ENCODE measurements at regions not wholly inside any gene's neighbourhood (a gene's known extent, or its start where the extent isn't known, plus 50 kb on each side); places are given as distances from the start of the nearest gene placed in this dataset.

GRCh38 chr18:28494151-28494550 is 317.2 kb upstream of the CDH2 start:
- no peaks in the 10 kb centered on the region for H3K36me3 ChIP-seq (ENCODE audit: insufficient read depth)
- 41% methylated on average over 1 of the region's 1 CpG for WGBS
- no peak overlapping the region for H3K4me3 ChIP-seq (ENCODE audit: low read depth, low read length)

GRCh38 chr18:28485918-28486317 is 309.0 kb upstream of the CDH2 start:
- WGBS: 8% methylated on average over 2 of the region's 2 CpGs
- no peak for DNase-seq (ENCODE audit: extremely low spot score)
- Histone ChIP-seq H3K36me3 (ENCODE audit: insufficient read depth) (no peaks in the 10 kb centered on the region), H3K4me3 (ENCODE audit: low read depth, low read length) (no peak overlapping the region), H3K27ac (ENCODE audit: low read depth) (no peak overlapping the region), H3K4me1 (ENCODE audit: insufficient read depth) (no peaks in the 10 kb centered on the region)

More at GRCh38 chr18:28494151-28494550, 317.2 kb upstream of the CDH2 start:
- Histone ChIP-seq H3K27ac (ENCODE audit: low read depth) (no peak overlapping the region), H3K4me1 (ENCODE audit: insufficient read depth) (no peaks in the 10 kb centered on the region)
- no peak for DNase-seq (ENCODE audit: extremely low spot score)

- DNase-seq (ENCODE audit: extremely low spot score): no peak
- H3K4me3 ChIP-seq (ENCODE audit: low read depth, low read length): no peak overlapping the region
- no peak overlapping the region for H3K27ac ChIP-seq (ENCODE audit: low read depth)
- no peaks in the 10 kb centered on the region for H3K4me1 ChIP-seq (ENCODE audit: insufficient read depth)
- H3K36me3 ChIP-seq (ENCODE audit: insufficient read depth): no peaks in the 10 kb centered on the region
Observed at GRCh38 chr18:28485210-28485801, 308.4 kb upstream of the CDH2 start.

GRCh38 chr18:28478531-28478930 is 301.6 kb upstream of the CDH2 start:
- no peak for DNase-seq (ENCODE audit: extremely low spot score)
- 31% methylated on average over 1 of the region's 1 CpG for WGBS
- Histone ChIP-seq H3K4me3 (ENCODE audit: low read depth, low read length) (no peak overlapping the region), H3K4me1 (ENCODE audit: insufficient read depth) (no peaks in the 10 kb centered on the region), H3K36me3 (ENCODE audit: insufficient read depth) (no peaks in the 10 kb centered on the region), H3K27ac (ENCODE audit: low read depth) (no peak overlapping the region)

- no peaks in the 10 kb centered on the region for H3K4me1 ChIP-seq (ENCODE audit: insufficient read depth)
- no peak for DNase-seq (ENCODE audit: extremely low spot score)
- no peak overlapping the region for H3K4me3 ChIP-seq (ENCODE audit: low read depth, low read length)
- H3K36me3 ChIP-seq (ENCODE audit: insufficient read depth): no peaks in the 10 kb centered on the region
- H3K27ac ChIP-seq (ENCODE audit: low read depth): no peak overlapping the region
- WGBS: 91% methylated on average over 2 of the region's 2 CpGs
Observed at GRCh38 chr18:28476302-28476701, 299.4 kb upstream of the CDH2 start.

GRCh38 chr18:28469946-28470345 is 293.0 kb upstream of the CDH2 start:
- 60% methylated on average over 2 of the region's 2 CpGs for WGBS
- Histone ChIP-seq H3K4me3 (ENCODE audit: low read depth, low read length) (no peak overlapping the region), H3K4me1 (ENCODE audit: insufficient read depth) (no peaks in the 10 kb centered on the region), H3K27ac (ENCODE audit: low read depth) (no peak overlapping the region), H3K36me3 (ENCODE audit: insufficient read depth) (no peaks in the 10 kb centered on the region)
- no peak for DNase-seq (ENCODE audit: extremely low spot score)

GRCh38 chr18:28468901-28469300 is 292.0 kb upstream of the CDH2 start:
- WGBS: 26% methylated on average over 1 of the region's 1 CpG
- no peaks in the 10 kb centered on the region for H3K4me1 ChIP-seq (ENCODE audit: insufficient read depth)
- H3K4me3 ChIP-seq (ENCODE audit: low read depth, low read length): no peak overlapping the region

GRCh38 chr18:28466204-28466603 is 289.3 kb upstream of the CDH2 start:
- Histone ChIP-seq H3K36me3 (ENCODE audit: insufficient read depth) (no peaks in the 10 kb centered on the region), H3K27ac (ENCODE audit: low read depth) (no peak overlapping the region), H3K4me1 (ENCODE audit: insufficient read depth) (no peaks in the 10 kb centered on the region), H3K4me3 (ENCODE audit: low read depth, low read length) (no peak overlapping the region)
- no peak for DNase-seq (ENCODE audit: extremely low spot score)
- WGBS: 91% methylated on average over 2 of the region's 2 CpGs

More at GRCh38 chr18:28468901-28469300, 292.0 kb upstream of the CDH2 start:
- H3K36me3 ChIP-seq (ENCODE audit: insufficient read depth): no peaks in the 10 kb centered on the region
- DNase-seq (ENCODE audit: extremely low spot score): no peak
- no peak overlapping the region for H3K27ac ChIP-seq (ENCODE audit: low read depth)

- 93% methylated on average over 2 of the region's 2 CpGs for WGBS
- Histone ChIP-seq H3K27ac (ENCODE audit: low read depth) (no peak overlapping the region), H3K4me1 (ENCODE audit: insufficient read depth) (no peaks in the 10 kb centered on the region)
Observed at GRCh38 chr18:28459587-28459986, 282.7 kb upstream of the CDH2 start.

GRCh38 chr18:28458751-28459150 is 281.8 kb upstream of the CDH2 start:
- no peak for DNase-seq (ENCODE audit: extremely low spot score)
- Histone ChIP-seq H3K4me1 (ENCODE audit: insufficient read depth) (no peaks in the 10 kb centered on the region), H3K4me3 (ENCODE audit: low read depth, low read length) (no peak overlapping the region)

More at GRCh38 chr18:28459587-28459986, 282.7 kb upstream of the CDH2 start:
- Histone ChIP-seq H3K36me3 (ENCODE audit: insufficient read depth) (no peaks in the 10 kb centered on the region), H3K4me3 (ENCODE audit: low read depth, low read length) (no peak overlapping the region)
- DNase-seq (ENCODE audit: extremely low spot score): no peak

GRCh38 chr18:28457784-28458183 is 280.9 kb upstream of the CDH2 start:
- H3K36me3 ChIP-seq (ENCODE audit: insufficient read depth): no peaks in the 10 kb centered on the region
- no peak overlapping the region for H3K4me3 ChIP-seq (ENCODE audit: low read depth, low read length)
- H3K27ac ChIP-seq (ENCODE audit: low read depth): no peak overlapping the region
- 74% methylated on average over 2 of the region's 2 CpGs for WGBS
- H3K4me1 ChIP-seq (ENCODE audit: insufficient read depth): no peaks in the 10 kb centered on the region
- DNase-seq (ENCODE audit: extremely low spot score): no peak

More at GRCh38 chr18:28458751-28459150, 281.8 kb upstream of the CDH2 start:
- H3K36me3 ChIP-seq (ENCODE audit: insufficient read depth): no peaks in the 10 kb centered on the region
- no peak overlapping the region for H3K27ac ChIP-seq (ENCODE audit: low read depth)
- 95% methylated on average over 1 of the region's 1 CpG for WGBS

GRCh38 chr18:28455971-28456370 is 279.0 kb upstream of the CDH2 start:
- WGBS: 90% methylated on average over 2 of the region's 2 CpGs
- H3K36me3 ChIP-seq (ENCODE audit: insufficient read depth): no peaks in the 10 kb centered on the region
- DNase-seq (ENCODE audit: extremely low spot score): no peak
- H3K4me3 ChIP-seq (ENCODE audit: low read depth, low read length): no peak overlapping the region
- no peaks in the 10 kb centered on the region for H3K4me1 ChIP-seq (ENCODE audit: insufficient read depth)
- no peak overlapping the region for H3K27ac ChIP-seq (ENCODE audit: low read depth)

- H3K27ac ChIP-seq (ENCODE audit: low read depth): no peak overlapping the region
- DNase-seq (ENCODE audit: extremely low spot score): no peak
- H3K36me3 ChIP-seq (ENCODE audit: insufficient read depth): no peaks in the 10 kb centered on the region
- no peaks in the 10 kb centered on the region for H3K4me1 ChIP-seq (ENCODE audit: insufficient read depth)
- H3K4me3 ChIP-seq (ENCODE audit: low read depth, low read length): no peak overlapping the region
Observed at GRCh38 chr18:28439870-28440269, 262.9 kb upstream of the CDH2 start.

- Histone ChIP-seq H3K36me3 (ENCODE audit: insufficient read depth) (no peaks in the 10 kb centered on the region), H3K4me3 (ENCODE audit: low read depth, low read length) (no peak overlapping the region), H3K4me1 (ENCODE audit: insufficient read depth) (no peaks in the 10 kb centered on the region), H3K27ac (ENCODE audit: low read depth) (no peak overlapping the region)
- 64% methylated on average over 2 of the region's 2 CpGs for WGBS
- DNase-seq (ENCODE audit: extremely low spot score): no peak
Observed at GRCh38 chr18:28438381-28438780, 261.5 kb upstream of the CDH2 start.

- no peaks in the 10 kb centered on the region for H3K36me3 ChIP-seq (ENCODE audit: insufficient read depth)
- DNase-seq (ENCODE audit: extremely low spot score): no peak
- H3K4me3 ChIP-seq (ENCODE audit: low read depth, low read length): no peak overlapping the region
- no peaks in the 10 kb centered on the region for H3K4me1 ChIP-seq (ENCODE audit: insufficient read depth)
- no peak overlapping the region for H3K27ac ChIP-seq (ENCODE audit: low read depth)
- 81% methylated on average over 5 of the region's 5 CpGs for WGBS
Observed at GRCh38 chr18:28432339-28432738, 255.4 kb upstream of the CDH2 start.
